Kidney (tissue), 13 donors: ENCODE measurements at regions not wholly inside any gene's neighbourhood (a gene's known extent, or its start where the extent isn't known, plus 50 kb on each side); places are given as distances from the start of the nearest gene placed in this dataset.

ENCODE experiments used
- DNase-seq, 5 donors: peaks; one replicate each; pipeline ENCODE4 v3.0.0-alpha.2; 2013 to 2020
- FAIRE-seq: peaks from 2 replicates; lab custom pipeline; 2012; peaks lifted over from hg19 to GRCh38; lab: Jason Lieb, UNC
- H3K27ac ChIP-seq, 2 donors: one replicate each; pipeline ENCODE4 v1.7.0; 2013; ENCODE audit warnings: low read depth in 2 of 2, low read length in 2 of 2, inconsistent platforms in 1 of 2
- H3K27me3 ChIP-seq: one replicate; pipeline ENCODE4 v1.7.1; 2013; ENCODE audit warnings: low read length, inconsistent platforms; ENCODE audit not compliant: control insufficient read depth, insufficient read depth
- H3K36me3 ChIP-seq, 3 donors: one replicate each; pipeline versions ENCODE4 v1.7.0 to v1.7.1; 2013; ENCODE audit warnings: low read length in 3 of 3, control low read depth in 1 of 3, inconsistent platforms in 1 of 3; ENCODE audit not compliant: insufficient read depth in 3 of 3, control insufficient read depth in 2 of 3
- H3K4me1 ChIP-seq, 3 donors: one replicate each; pipeline versions ENCODE4 v1.7.0 to v1.7.1; 2013; ENCODE audit warnings: low read length in 3 of 3, inconsistent platforms in 1 of 3, low read depth in 1 of 3; ENCODE audit not compliant: control insufficient read depth in 2 of 3, insufficient read depth in 2 of 3
- H3K4me3 ChIP-seq, 3 donors: one replicate each; pipeline versions ENCODE4 v1.7.0 to v1.8.1; 2013; ENCODE audit warnings: low read length in 3 of 3, control low read depth in 1 of 3, inconsistent platforms in 1 of 3
- H3K9ac ChIP-seq, 3 donors: one replicate each; pipeline versions ENCODE4 v1.7.0 to v1.7.1; 2013; ENCODE audit warnings: low read length in 3 of 3, control low read depth in 1 of 3, inconsistent platforms in 1 of 3
- H3K9me3 ChIP-seq, 3 donors: one replicate each; pipeline versions ENCODE4 v1.7.0 to v1.7.1; 2013; ENCODE audit warnings: low read length in 3 of 3, control low read depth in 1 of 3, inconsistent platforms in 1 of 3; ENCODE audit not compliant: control insufficient read depth in 2 of 3, insufficient read depth in 1 of 3
- CTCF ChIP-seq: IDR thresholded peaks from 3 replicates; pipeline ENCODE4 v1.5.1; 2012; ENCODE audit warnings: mild to moderate bottlenecking, moderate library complexity, borderline replicate concordance; ENCODE audit not compliant: insufficient read depth; ENCODE audit errors: extremely low read depth
- intact Hi-C: fragments of 100-400 bp; cut with DNase I; formaldehyde crosslinking; loops from one replicate; pipeline ENCODE4 v1.11.1; 2022
- donor health status: control.
- donor health status: control.
- donor health status: control.
- donor health status: control.
- donor health status: control.
- donor health status: DM: yes; HTN: yes; CAD: no.
- donor health status: Normal renal cell carcinoma (clear cell type).

GRCh38 chr10:47237316-47238260 is 62.4 kb upstream of the GDF10 start:
- peak in 1 of 5 donors; percentile 8 for DNase-seq
- intact Hi-C loops = no loop called here

GRCh38 chr10:47238331-47239095 is 61.5 kb upstream of the GDF10 start:
- H3K9me3 ChIP-seq = peaks cover 0 to 4% (median 0%) of the 10 kb centered on the region in 3 donors
- no peaks in the 10 kb centered on the region for H3K36me3 ChIP-seq
- intact Hi-C loops = no loop called here
- DNase-seq = peak in 1 of 5 donors; percentile 4
- no peak overlapping the region for H3K4me3 ChIP-seq
- H3K9ac ChIP-seq = no peak overlapping the region
- no peaks in the 10 kb centered on the region for H3K4me1 ChIP-seq
- FAIRE-seq = no peak
- H3K27me3 ChIP-seq = no peaks in the 10 kb centered on the region
- TF ChIP-seq CTCF = no peak
- H3K27ac ChIP-seq = no peak overlapping the region

More at GRCh38 chr10:47237316-47238260, 62.4 kb upstream of the GDF10 start:
- TF ChIP-seq CTCF = no peak
- Histone ChIP-seq H3K4me3 (no peak overlapping the region), H3K4me1 (no peaks in the 10 kb centered on the region), H3K27me3 (no peaks in the 10 kb centered on the region), H3K27ac (no peak overlapping the region), H3K9me3 (peaks cover 0 to 4% (median 0%) of the 10 kb centered on the region in 3 donors), H3K36me3 (no peaks in the 10 kb centered on the region), H3K9ac (no peak overlapping the region)
- FAIRE-seq = no peak

- peaks cover 0 to 4% (median 0%) of the 10 kb centered on the region in 3 donors for H3K9me3 ChIP-seq
- FAIRE-seq (no peak), DNase-seq (peak in 1 of 5 donors; percentile 2)
- no peak for TF ChIP-seq CTCF
- H3K4me1 ChIP-seq = no peaks in the 10 kb centered on the region
- intact Hi-C loops = no loop called here
- H3K9ac ChIP-seq = no peak overlapping the region
- no peak overlapping the region for H3K4me3 ChIP-seq
- no peaks in the 10 kb centered on the region for H3K36me3 ChIP-seq
- no peaks in the 10 kb centered on the region for H3K27me3 ChIP-seq
- no peak overlapping the region for H3K27ac ChIP-seq
Measured at GRCh38 chr10:47239211-47239610, 60.8 kb upstream of the GDF10 start.
